ENCODE measurements at regions not wholly inside any gene's neighbourhood (a gene's known extent, or its start where the extent isn't known, plus 50 kb on each side); places are given as distances from the start of the nearest gene placed in this dataset.

DNA sequence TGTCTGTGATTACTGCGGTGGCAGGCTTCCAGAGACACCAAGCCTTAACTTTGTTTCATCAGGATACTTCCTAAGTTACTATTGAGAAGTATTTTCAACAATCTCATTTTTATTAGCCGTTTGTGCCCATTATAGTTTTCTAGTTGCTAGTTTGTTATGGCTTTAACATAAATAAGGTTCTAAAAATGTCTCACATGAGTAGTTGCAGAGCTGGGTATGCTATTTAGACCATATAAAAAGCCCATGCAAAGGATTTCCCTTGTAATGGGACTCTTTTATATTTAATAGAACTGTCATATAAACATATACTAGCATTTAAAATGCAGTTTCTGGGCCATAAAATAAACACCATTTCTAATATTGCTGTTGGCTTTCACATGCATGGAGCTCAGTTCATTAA lies 205.3 kb upstream of the TCF21 start:
- Histone ChIP-seq H3K27me3 (replicated peaks in 1 of 7) (no peaks in the 10 kb centered on the region), H3K4me1 (no peaks in the 10 kb centered on the region), H3K27ac (no peak overlapping the region), H3K9me3 (no peaks in the 10 kb centered on the region), H3K4me3 (no peak overlapping the region), H3K36me3 (no peaks in the 10 kb centered on the region)
- TF ChIP-seq, protein P1, sequence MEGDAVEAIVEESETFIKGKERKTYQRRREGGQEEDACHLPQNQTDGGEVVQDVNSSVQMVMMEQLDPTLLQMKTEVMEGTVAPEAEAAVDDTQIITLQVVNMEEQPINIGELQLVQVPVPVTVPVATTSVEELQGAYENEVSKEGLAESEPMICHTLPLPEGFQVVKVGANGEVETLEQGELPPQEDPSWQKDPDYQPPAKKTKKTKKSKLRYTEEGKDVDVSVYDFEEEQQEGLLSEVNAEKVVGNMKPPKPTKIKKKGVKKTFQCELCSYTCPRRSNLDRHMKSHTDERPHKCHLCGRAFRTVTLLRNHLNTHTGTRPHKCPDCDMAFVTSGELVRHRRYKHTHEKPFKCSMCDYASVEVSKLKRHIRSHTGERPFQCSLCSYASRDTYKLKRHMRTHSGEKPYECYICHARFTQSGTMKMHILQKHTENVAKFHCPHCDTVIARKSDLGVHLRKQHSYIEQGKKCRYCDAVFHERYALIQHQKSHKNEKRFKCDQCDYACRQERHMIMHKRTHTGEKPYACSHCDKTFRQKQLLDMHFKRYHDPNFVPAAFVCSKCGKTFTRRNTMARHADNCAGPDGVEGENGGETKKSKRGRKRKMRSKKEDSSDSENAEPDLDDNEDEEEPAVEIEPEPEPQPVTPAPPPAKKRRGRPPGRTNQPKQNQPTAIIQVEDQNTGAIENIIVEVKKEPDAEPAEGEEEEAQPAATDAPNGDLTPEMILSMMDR (IDR thresholded peaks at IDR 0.05 in 8 of 11, conservative IDR thresholded peaks at IDR 0.05 in 3 of 11): no peak
- no peak for TF ChIP-seq POLR2A (IDR thresholded peaks at IDR 0.05)
- no peak for TF ChIP-seq POLR2AphosphoS5 (IDR thresholded peaks at IDR 0.05)
- intact Hi-C loops (cut with DNase I; ENCODE audit: low total_unique reads): no loop called here
- 54 to 70% (median 68%) methylated on average over 2 of the region's 2 CpGs for WGBS, 5 donors
- no peak for DNase-seq

DNA sequence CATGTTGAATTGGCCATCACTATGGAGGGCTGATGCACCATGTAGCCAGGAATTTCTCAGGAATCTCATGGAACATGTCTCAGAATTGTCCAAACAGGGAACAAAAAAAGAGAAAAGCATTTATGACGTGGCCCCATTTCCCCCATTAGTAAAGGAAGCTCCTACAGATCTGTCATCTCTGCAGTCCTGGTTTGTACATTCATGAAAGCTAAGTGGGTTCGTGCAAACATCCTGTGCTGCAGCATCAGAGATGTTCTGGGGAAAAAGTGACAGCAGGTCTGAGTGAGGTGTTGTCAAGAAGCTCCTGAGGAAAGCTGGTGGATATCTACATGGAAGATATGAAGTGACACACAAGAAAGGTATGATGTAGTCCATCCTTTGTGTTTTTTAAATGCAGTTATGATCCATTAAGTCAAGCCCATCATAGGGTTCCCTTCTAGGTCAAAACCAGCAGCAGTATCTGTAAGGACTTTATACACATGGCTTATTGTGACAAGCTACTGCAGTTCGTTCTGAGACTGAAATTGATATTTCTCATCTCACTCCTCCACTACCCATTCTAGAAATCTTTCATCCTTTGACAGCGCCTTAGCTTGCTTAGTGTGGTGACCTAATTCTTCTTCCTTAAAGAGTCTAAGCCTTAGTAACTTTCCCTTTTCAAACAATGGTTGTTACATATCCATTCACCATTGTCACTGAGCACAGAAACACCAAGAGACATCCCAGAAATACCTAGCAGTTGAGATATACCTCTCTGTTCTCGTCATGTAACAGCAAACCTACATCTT lies 200.0 kb upstream of the TCF21 start:
- Histone ChIP-seq H3K27me3 (replicated peaks in 1 of 7) (no peaks in the 10 kb centered on the region), H3K36me3 (no peaks in the 10 kb centered on the region), H3K9me3 (peaks cover 0 to 7% (median 0%) of the 10 kb centered on the region in 8 donors), H3K4me3 (no peak overlapping the region), H3K27ac (no peak overlapping the region), H3K4me1 (no peaks in the 10 kb centered on the region)
- WGBS, 5 donors: 57 to 72% (median 63%) methylated on average over 5 of the region's 5 CpGs
- TF ChIP-seq, protein P1 (IDR thresholded peaks at IDR 0.05 in 8 of 11, conservative IDR thresholded peaks at IDR 0.05 in 3 of 11): no peak
- TF ChIP-seq POLR2A (IDR thresholded peaks at IDR 0.05): no peak
- no peak for TF ChIP-seq POLR2AphosphoS5 (IDR thresholded peaks at IDR 0.05)
- DNase-seq: no peak
- intact Hi-C loops (cut with DNase I; ENCODE audit: low total_unique reads): no loop called here

DNA sequence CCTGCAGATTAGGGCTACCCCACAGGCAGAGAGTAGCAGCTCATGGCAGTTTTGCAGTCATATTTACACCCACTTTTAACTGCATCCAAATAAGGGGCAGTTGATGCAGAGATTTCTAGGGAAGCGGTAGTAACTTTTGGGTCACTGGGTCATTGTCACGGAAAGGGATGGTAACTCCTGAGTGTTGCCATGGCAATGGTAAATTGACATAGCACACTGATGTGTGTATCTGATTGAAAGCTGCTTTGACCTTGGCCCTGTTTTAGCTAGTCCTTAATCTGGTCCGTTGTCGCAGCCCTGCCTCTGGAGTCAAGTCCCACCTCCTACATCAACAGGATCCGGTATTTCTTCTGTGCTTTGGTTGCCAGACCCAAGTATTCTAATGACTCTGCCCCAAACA lies 199.1 kb upstream of the TCF21 start:
- intact Hi-C loops (cut with DNase I; ENCODE audit: low total_unique reads): no loop called here
- Histone ChIP-seq H3K9me3 (peaks cover 0 to 7% (median 0%) of the 10 kb centered on the region in 8 donors), H3K27me3 (replicated peaks in 1 of 7) (no peaks in the 10 kb centered on the region), H3K36me3 (no peaks in the 10 kb centered on the region), H3K4me1 (no peaks in the 10 kb centered on the region), H3K27ac (no peak overlapping the region), H3K4me3 (no peak overlapping the region)
- TF ChIP-seq, protein P1 (IDR thresholded peaks at IDR 0.05 in 8 of 11, conservative IDR thresholded peaks at IDR 0.05 in 3 of 11): no peak
- TF ChIP-seq POLR2A (IDR thresholded peaks at IDR 0.05) (no peak), POLR2AphosphoS5 (IDR thresholded peaks at IDR 0.05) (no peak)
- DNase-seq: no peak
- WGBS, 5 donors: 62 to 77% (median 70%) methylated on average over 5 of the region's 5 CpGs

DNA sequence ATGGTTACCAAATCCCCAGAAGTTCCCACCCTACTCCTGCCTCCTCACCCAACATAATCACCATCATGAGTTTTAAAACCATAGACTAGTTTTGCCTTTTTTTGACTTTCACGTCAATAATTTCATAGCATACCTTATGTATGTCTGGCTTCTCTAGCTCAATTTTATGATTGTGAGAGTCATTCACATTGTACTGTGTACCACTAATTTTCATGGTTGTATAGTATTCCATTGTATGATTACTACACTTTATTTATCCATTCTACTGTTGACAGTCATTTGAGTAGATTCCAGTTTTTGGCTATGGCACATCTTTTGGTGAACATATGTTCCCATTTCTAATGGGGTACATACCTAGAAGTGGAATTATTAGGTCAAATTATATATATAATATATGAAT lies 195.3 kb upstream of the TCF21 start:
- H3K4me1 ChIP-seq: no peaks in the 10 kb centered on the region
- intact Hi-C loops (cut with DNase I; ENCODE audit: low total_unique reads): no loop called here
- no peaks in the 10 kb centered on the region for H3K27me3 ChIP-seq (replicated peaks in 1 of 7)
- TF ChIP-seq POLR2A (IDR thresholded peaks at IDR 0.05) (no peak), POLR2AphosphoS5 (IDR thresholded peaks at IDR 0.05) (no peak)
- TF ChIP-seq, protein P1 (IDR thresholded peaks at IDR 0.05 in 8 of 11, conservative IDR thresholded peaks at IDR 0.05 in 3 of 11): no peak
- H3K27ac ChIP-seq: no peak overlapping the region
- no peak overlapping the region for H3K4me3 ChIP-seq
- H3K36me3 ChIP-seq: no peaks in the 10 kb centered on the region
- H3K9me3 ChIP-seq: peaks cover 0 to 7% (median 0%) of the 10 kb centered on the region in 8 donors
- WGBS, 5 donors: 93 to 100% (median 98%) methylated on average over 1 of the region's 1 CpG
- no peak for DNase-seq

Measured in spleen (tissue), 11 donors.